GM21529 (cell line): ENCODE measurements at regions not wholly inside any gene's neighbourhood (a gene's known extent, or its start where the extent isn't known, plus 50 kb on each side); places are given as distances from the start of the nearest gene placed in this dataset.

ENCODE experiments used
- ATAC-seq: cut with Tn5 transposase; IDR thresholded peaks from one replicate; pipeline ENCODE4 v1.9.1; 2021; ENCODE audit not compliant: unreplicated experiment

DNA sequence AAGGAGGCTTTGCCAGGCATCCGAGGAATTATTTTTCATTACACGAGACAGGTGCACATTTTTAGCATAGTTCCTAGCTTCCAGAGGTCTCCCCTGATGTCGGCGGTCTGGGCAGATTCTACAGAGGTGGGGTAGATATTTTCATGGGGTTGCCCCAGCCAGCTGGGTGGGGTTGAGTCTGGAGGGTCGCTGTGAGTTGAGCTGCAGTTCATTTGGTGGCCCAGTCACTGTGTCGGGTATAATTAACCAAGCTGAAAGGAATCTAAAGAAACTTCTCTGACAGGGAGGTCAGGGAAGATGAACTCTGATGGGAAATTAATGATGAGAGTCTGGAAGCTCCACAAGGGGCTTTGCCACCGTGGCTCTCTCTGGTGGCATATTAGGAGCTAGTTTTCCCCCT, 233.7 kb upstream of the NAV2 start:
- no peak for ATAC-seq

GRCh38 chr11:19474954-19475721, 234.4 kb upstream of the E2F8 start:
- ATAC-seq = peak; percentile 91

- ATAC-seq = no peak
Measured at GRCh38 chr11:19474211-19474610, 233.5 kb upstream of the E2F8 start.

DNA sequence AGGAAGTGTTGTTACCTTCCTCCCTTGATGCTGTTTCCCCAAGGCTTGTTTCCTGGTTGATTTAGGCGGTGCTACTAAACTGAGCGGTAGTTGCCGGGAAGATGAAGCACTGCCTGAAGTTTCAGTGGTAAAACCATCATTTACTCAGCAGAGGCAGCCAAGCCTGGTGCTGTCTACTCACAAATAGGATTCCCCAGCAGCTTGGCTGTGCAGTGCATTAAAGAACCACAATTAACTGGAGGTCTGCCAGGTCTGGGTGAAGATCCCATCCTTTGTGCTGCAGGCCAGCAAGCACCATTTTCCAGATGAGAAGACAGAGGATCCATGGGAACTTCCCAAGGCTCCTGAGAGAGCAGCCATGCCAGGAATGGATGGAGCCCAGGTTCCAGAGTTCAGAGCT, 231.9 kb upstream of the E2F8 start:
- no peak for ATAC-seq

DNA sequence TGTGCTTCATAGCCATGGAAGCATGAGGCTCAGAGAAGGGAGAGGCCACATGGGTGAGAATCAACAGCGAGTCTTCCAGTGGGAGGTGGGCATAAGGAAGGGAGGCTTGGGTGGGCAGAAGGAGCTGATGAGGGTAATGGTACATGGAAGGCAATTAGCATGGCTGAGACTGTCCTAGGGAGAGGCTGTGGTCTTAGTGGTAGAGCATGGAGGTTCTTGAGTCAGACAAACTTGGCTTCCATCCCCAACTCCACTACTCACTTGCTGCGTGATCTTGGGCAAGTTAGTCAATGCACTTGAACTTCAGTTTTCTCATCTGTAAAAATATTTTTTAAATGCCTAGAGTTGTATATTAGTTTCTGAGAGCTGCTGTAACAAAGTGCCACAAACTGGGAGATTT, 227.2 kb upstream of the E2F8 start:
- ATAC-seq = no peak

DNA sequence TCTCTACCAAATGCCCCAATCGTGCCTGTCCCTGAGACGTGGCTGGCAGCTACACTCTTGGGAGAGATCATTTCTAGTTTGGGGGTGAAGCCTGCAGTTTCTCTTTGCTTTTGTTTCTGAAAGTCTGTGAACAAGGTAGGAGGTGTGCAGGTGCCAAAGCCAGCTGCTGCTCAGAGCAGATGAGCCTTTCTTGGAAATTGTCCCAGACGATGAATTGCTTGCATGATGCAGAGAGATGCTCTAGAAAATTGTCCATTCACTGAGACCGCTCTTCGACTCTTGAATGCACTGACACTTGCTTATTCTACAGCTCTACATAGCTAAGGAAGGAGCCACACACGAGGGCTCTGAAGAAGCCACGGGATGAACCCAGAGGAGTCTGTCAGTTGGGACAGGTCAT, 225.6 kb upstream of the E2F8 start:
- ATAC-seq = no peak

GRCh38 chr11:19463976-19464375, 223.2 kb upstream of the E2F8 start:
- ATAC-seq = no peak

DNA sequence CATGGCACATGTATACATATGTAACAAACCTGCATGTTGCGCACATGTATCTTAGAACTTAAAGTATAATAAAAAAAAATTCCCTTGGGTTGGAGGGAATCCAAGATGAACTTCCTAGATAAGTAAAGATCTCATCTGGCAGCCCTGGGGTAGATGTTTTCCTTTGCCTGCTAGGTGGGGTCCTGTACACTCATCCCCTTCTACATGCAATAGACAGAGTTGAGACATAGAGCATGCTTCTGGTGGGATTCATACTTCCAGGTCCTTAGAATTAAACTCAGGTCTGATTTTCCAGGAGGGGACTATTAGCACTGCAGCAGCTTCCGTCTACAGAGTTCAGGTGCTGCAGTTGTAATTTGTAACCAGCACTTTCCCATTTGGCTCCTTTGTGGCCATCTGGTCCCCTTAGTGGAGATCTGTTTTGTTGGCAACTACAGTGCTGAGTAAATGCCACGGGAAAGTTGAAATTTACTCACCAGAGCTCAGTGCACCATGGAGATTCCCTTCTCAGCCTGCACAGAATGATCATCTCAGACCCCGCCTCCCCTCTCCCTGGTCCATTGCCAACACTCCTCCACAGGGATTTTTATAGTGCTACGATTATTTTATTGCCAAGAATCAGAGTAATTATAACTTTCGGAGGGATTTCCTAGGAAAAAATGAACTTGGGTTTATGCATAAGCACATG, 220.1 kb upstream of the E2F8 start:
- no peak for ATAC-seq

GRCh38 chr11:19459240-19459639, 218.5 kb upstream of the E2F8 start:
- no peak for ATAC-seq

- no peak for ATAC-seq
Measured at GRCh38 chr11:19458721-19459120, 218.0 kb upstream of the E2F8 start.

DNA sequence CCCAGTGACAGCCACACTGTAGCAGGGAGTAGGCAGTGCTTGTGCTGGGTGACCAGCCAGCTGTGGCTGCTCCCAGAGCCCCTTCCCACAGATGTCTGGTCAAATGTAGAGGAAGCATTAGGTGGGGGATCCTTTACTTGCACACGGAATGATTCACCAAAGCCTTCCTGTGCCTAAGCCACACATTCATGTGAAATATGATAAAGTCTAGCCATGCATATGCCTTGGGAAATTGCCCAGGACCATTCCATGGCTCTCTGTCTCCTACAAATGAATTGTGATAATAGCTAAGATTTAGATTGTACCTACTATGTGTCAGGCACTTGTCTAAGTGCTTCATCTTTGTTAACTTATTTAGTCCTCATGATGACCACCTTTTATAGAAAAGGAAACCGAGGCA, 217.5 kb upstream of the E2F8 start:
- ATAC-seq = no peak

DNA sequence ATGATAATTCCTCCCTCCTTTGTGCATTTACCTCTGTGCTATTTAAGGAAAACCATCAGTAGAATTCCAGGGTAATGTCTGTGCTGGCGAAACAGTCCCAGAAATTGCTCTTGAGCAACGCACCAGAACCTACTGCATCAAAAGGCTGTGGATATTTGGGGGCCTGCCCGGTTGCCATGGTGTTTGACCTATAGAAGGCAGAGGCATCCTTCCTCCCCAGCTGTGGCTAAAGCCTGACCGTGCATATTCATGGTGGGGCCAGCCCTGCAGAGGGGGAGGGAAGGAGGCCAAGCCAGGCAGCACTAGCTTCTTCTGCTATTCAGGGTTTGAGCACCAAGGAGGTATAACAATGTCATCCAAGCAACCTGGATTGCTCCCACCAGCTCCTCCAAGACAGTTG, 215.0 kb upstream of the E2F8 start:
- ATAC-seq = no peak

DNA sequence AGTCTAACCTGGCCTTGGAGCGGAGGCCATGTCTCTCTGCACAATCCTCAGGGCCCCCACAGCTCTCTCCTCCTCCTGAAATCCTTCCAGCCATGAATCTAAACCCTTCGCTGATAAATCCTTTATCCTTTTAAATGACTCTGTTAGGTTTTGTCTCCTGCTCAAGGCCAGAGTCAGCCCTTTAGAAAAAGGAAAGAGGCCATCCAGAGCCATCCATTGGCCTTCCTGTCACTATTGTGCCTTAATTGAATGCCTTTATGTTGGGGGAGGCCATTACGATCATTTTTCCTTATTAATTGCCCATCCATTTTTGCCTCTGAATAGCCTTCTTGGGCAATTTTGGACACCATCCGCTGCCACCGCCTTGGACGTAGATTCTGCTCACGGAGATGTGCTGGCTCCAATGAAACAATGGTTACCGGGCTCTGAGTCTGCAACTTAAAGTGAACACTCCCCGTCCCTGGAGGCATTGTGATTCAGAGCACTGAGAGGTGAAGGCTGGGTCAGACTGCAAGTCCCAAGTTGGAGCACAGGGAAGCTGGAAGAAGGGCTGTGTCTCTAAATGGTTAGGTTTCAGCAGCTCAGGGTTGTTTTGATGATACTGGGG, 213.0 kb upstream of the E2F8 start:
- no peak for ATAC-seq

DNA sequence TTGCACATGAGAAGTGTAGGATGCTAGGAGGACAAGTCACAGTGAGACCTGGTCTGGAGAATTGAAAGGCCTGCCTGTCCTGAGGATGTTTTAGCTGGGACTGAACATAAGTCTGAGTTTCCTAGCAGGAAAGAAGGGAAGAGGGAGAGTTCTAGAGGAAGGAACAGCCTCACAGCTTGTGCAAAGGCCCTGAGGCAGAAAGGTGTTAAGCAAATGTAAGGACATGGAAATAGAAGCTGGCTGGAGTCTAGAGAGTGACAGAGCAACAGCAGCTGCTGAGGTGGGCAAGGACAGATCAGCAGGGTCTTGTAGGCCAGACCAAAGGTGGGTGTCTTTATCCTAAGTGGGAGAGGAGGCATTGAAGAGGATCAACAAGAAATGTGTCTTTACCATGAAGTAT, 210.9 kb upstream of the E2F8 start:
- no peak for ATAC-seq

GRCh38 chr11:19450282-19450681, 209.5 kb upstream of the E2F8 start:
- ATAC-seq = no peak

- ATAC-seq = no peak
Measured at GRCh38 chr11:19448651-19449050, 207.9 kb upstream of the E2F8 start.

GRCh38 chr11:19447150-19447566, 206.4 kb upstream of the E2F8 start:
- ATAC-seq = no peak

GRCh38 chr11:19445771-19446170, 205.0 kb upstream of the E2F8 start:
- no peak for ATAC-seq

GRCh38 chr11:19444231-19444630, 203.5 kb upstream of the E2F8 start:
- no peak for ATAC-seq

DNA sequence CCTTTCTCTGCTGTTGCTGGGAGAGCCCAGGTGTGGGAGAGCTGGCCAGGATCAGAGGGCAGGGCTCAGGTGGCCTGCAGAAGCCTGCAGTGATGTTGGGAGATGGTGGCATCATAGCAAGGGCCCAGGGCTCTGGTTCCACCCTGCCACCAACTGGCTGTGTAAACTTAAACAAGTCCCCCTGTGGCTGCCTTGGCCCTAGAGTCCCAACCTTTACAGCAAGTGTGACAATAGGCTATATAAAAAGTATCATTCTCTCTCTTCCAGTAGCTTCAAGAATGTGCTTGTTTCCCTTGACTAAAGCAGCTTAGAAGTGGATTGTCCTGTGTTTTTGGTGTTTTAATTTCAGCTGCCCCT, 201.8 kb upstream of the E2F8 start:
- ATAC-seq = no peak

GRCh38 chr11:19441752-19442553, 201.2 kb upstream of the E2F8 start:
- ATAC-seq = peak; percentile 92

DNA sequence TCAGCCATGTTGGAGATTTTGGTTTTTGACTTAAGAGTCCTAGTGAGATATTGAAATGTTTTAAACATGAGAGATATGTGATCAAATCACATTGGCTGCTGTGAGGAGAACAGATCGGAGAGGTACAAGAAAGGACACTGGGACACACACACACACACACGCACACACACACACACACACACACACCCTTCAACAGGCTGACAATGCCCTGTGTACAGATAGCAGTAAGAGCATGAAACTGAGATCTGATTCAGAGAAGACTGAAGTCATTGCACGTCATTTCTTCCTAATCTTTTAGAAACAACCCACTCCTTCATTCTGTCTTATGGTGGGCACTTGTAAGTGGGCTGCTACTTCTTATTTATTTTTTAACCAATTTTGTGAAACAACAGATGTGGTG, 200.5 kb upstream of the E2F8 start:
- no peak for ATAC-seq
